Hepatocyte (in vitro differentiated cells): ENCODE measurements at regions not wholly inside any gene's neighbourhood (a gene's known extent, or its start where the extent isn't known, plus 50 kb on each side); places are given as distances from the start of the nearest gene placed in this dataset.

Experiments used
- DNase-seq: peaks from one replicate; pipeline ENCODE4 v3.0.0-alpha.2; 2016; ENCODE audit warnings: low spot score
- H2AFZ ChIP-seq: fragments of 200-600 bp; sonication (generic); 2 replicates; pipeline ENCODE4 v1.6.0; 2016; ENCODE audit warnings: antibody characterized with exemption, mild to moderate bottlenecking
- H3K27ac ChIP-seq: fragments of 200-600 bp; sonication (generic); 2 replicates; pipeline ENCODE4 v1.5.1; 2016; ENCODE audit warnings: mild to moderate bottlenecking
- H3K27me3 ChIP-seq: fragments of 200-600 bp; sonication (generic); 2 replicates; pipeline ENCODE4 v1.6.1; 2016
- H3K36me3 ChIP-seq: fragments of 200-600 bp; sonication (generic); replicated peaks from 2 replicates; pipeline ENCODE4 v1.5.1; 2016; ENCODE audit warnings: low read depth; ENCODE audit not compliant: insufficient read depth
- H3K4me1 ChIP-seq: fragments of 200-600 bp; sonication (generic); 2 replicates; pipeline ENCODE4 v1.5.1; 2016; ENCODE audit warnings: mild to moderate bottlenecking, moderate library complexity; ENCODE audit not compliant: insufficient read depth
- H3K4me2 ChIP-seq: fragments of 200-600 bp; sonication (generic); 2 replicates; pipeline ENCODE4 v1.6.0; 2016
- H3K4me3 ChIP-seq: fragments of 200-600 bp; sonication (generic); 2 replicates; pipeline ENCODE4 v1.5.1; 2016; ENCODE audit warnings: mild to moderate bottlenecking
- H3K79me2 ChIP-seq: fragments of 200-600 bp; sonication (generic); 2 replicates; pipeline ENCODE4 v1.6.0; 2017; ENCODE audit warnings: mild to moderate bottlenecking
- H3K9me2 ChIP-seq: fragments of 200-600 bp; sonication (generic); replicated peaks from 2 replicates; pipeline ENCODE4 v1.6.0; 2017; ENCODE audit warnings: mild to moderate bottlenecking; ENCODE audit not compliant: insufficient read depth
- H3K9me3 ChIP-seq: fragments of 200-600 bp; sonication (generic); 2 replicates; pipeline ENCODE4 v1.5.1; 2016; ENCODE audit warnings: low read depth, mild to moderate bottlenecking
- H4K20me1 ChIP-seq: fragments of 200-600 bp; sonication (generic); 2 replicates; pipeline ENCODE4 v1.6.0; 2016; ENCODE audit warnings: mild to moderate bottlenecking; ENCODE audit not compliant: insufficient read depth, poor library complexity, severe bottlenecking
- EZH2 ChIP-seq: fragments of 200-600 bp; sonication (generic); IDR thresholded peaks from 2 replicates; pipeline ENCODE4 v1.6.1; 2016; ENCODE audit warnings: antibody characterized with exemption, mild to moderate bottlenecking, borderline replicate concordance
- EZH2phosphoT487 ChIP-seq: fragments of 200-600 bp; sonication (generic); IDR thresholded peaks from one replicate; pipeline ENCODE4 v1.6.1; 2018; ENCODE audit warnings: antibody characterized with exemption, mild to moderate bottlenecking, low read depth, moderate library complexity; ENCODE audit not compliant: unreplicated experiment, severe bottlenecking
- WGBS: methylation state at CpG from one replicate; pipeline ENCODE4 v1.1.6; 2016; ENCODE audit warnings: low lambda C conversion rate; ENCODE audit errors: missing lambda C conversion rate; 5-methylcytosine and 5-hydroxymethylcytosine counted together
- TF ChIP-seq, protein P1 (sequence below): fragments of 200-600 bp; sonication (generic); IDR thresholded peaks from 2 replicates; pipeline ENCODE4 v1.5.1; 2016; ENCODE audit warnings: antibody characterized with exemption, mild to moderate bottlenecking; ENCODE audit not compliant: poor library complexity

DNA sequence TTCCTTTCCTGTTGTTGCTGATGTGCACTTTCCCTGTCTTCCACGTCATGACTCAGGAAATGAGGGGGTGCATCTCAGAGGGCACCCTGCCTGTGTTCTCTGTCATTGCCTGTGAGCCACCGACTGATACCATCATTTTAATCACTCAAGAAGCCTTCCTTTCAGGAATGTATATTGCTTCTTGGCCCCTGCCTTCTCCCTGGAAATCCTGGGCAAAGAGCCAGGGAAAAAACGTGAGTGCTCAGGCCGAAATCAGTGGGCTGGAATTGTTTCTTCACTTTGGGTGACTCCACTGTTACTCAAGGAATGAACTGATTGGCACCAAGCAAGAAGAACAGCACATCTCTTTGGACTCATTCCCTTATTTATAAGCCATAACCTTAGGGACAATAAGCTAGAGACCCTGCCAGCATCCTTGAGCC is 126.1 kb downstream of the SNX18 start:
- TF ChIP-seq EZH2: no peak
- TF ChIP-seq, protein P1, sequence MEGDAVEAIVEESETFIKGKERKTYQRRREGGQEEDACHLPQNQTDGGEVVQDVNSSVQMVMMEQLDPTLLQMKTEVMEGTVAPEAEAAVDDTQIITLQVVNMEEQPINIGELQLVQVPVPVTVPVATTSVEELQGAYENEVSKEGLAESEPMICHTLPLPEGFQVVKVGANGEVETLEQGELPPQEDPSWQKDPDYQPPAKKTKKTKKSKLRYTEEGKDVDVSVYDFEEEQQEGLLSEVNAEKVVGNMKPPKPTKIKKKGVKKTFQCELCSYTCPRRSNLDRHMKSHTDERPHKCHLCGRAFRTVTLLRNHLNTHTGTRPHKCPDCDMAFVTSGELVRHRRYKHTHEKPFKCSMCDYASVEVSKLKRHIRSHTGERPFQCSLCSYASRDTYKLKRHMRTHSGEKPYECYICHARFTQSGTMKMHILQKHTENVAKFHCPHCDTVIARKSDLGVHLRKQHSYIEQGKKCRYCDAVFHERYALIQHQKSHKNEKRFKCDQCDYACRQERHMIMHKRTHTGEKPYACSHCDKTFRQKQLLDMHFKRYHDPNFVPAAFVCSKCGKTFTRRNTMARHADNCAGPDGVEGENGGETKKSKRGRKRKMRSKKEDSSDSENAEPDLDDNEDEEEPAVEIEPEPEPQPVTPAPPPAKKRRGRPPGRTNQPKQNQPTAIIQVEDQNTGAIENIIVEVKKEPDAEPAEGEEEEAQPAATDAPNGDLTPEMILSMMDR: no peak
- no peak for TF ChIP-seq EZH2phosphoT487
- Histone ChIP-seq H3K79me2 (no peaks in the 10 kb centered on the region), H3K4me1 (peaks cover 10% of the 10 kb centered on the region), H3K27ac (no peak overlapping the region), H3K9me2 (no peaks in the 10 kb centered on the region), H3K27me3 (no peaks in the 10 kb centered on the region), H3K9me3 (no peaks in the 10 kb centered on the region), H2AFZ (no peak overlapping the region), H4K20me1 (no peaks in the 10 kb centered on the region), H3K36me3 (no peaks in the 10 kb centered on the region), H3K4me2 (no peak overlapping the region), H3K4me3 (no peak overlapping the region)
- DNase-seq: no peak
- WGBS: 45% methylated on average over 4 of the region's 4 CpGs

DNA sequence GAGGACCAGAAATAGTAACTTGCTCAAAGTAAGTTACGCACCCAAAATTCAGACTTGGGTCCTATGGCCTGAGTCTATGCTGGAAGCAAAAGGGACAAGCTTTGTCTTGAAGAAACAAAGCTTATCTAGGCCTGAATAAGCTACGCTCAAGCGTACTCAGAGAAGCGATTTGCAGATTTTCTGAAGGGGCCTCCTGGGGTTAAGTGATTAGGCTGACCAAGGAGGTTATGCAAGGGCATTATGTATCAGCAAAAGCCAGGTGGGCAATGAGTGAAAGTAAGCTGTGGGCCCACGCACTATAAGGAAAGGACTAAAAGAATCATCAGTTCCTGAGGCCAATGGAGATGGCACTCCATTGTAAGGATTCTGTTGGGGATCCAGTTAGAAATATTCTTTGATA is 122.1 kb downstream of the SNX18 start:
- Histone ChIP-seq H3K36me3 (no peaks in the 10 kb centered on the region), H3K4me2 (no peak overlapping the region), H3K79me2 (no peaks in the 10 kb centered on the region), H3K4me1 (no peaks in the 10 kb centered on the region), H3K9me3 (no peaks in the 10 kb centered on the region), H3K27ac (no peak overlapping the region), H3K27me3 (no peaks in the 10 kb centered on the region), H3K9me2 (no peaks in the 10 kb centered on the region), H4K20me1 (no peaks in the 10 kb centered on the region), H3K4me3 (no peak overlapping the region), H2AFZ (no peak overlapping the region)
- no peak for TF ChIP-seq EZH2
- TF ChIP-seq EZH2phosphoT487: no peak
- TF ChIP-seq, protein P1: no peak
- no peak for DNase-seq
- 55% methylated on average over 5 of the region's 5 CpGs for WGBS

DNA sequence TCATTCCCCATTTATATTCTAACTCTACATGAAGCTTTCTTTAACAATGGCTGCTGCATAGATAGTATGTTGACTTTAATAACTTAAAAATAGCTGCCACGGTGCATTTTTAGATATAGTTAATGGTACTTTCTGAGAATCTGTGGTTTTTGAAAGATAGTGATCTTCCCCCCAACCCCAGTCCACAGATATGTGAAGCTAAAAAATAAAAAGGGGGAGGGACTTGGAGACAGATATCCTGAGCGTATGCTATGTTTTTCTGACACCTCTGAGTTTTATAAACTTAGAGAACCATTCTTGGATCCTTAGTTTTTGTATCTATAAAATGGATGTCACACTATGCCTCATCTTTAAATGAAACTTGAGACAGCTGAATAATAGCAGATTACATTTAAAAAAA is 120.5 kb downstream of the SNX18 start:
- Histone ChIP-seq H3K27me3 (no peaks in the 10 kb centered on the region), H3K27ac (no peak overlapping the region), H3K9me3 (no peaks in the 10 kb centered on the region), H3K4me3 (no peak overlapping the region), H2AFZ (no peak overlapping the region), H3K79me2 (no peaks in the 10 kb centered on the region), H3K4me2 (no peak overlapping the region), H3K4me1 (no peaks in the 10 kb centered on the region), H3K9me2 (no peaks in the 10 kb centered on the region), H3K36me3 (no peaks in the 10 kb centered on the region), H4K20me1 (no peaks in the 10 kb centered on the region)
- TF ChIP-seq EZH2phosphoT487 (no peak), EZH2 (no peak)
- TF ChIP-seq, protein P1: no peak
- DNase-seq: no peak
- 87% methylated on average over 2 of the region's 2 CpGs for WGBS

DNA sequence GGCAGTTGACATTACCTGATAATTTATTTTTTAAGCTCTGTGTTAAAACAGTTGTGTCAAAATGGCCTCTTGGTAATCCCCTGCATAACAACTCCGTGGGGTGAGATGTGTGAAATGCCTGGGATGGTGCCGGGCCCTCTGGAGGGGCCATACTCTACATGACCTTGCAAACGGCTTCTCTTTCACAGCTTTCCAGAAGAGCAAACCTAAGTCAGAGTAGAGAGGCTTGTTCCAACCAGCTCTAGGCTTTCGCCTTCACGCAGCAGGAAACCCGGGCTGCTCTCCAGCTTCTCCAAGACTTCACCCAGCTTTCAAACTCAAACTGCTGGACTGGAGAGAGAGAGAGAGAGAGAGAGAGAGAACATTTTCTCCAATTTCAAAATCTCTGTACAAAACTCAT is 120.1 kb downstream of the SNX18 start:
- 75% methylated on average over 6 of the region's 6 CpGs for WGBS
- Histone ChIP-seq H3K9me3 (no peaks in the 10 kb centered on the region), H3K4me1 (no peaks in the 10 kb centered on the region), H2AFZ (no peak overlapping the region), H3K9me2 (no peaks in the 10 kb centered on the region), H3K4me3 (no peak overlapping the region), H3K4me2 (no peak overlapping the region), H3K36me3 (no peaks in the 10 kb centered on the region), H3K79me2 (no peaks in the 10 kb centered on the region), H3K27me3 (no peaks in the 10 kb centered on the region), H4K20me1 (no peaks in the 10 kb centered on the region), H3K27ac (no peak overlapping the region)
- TF ChIP-seq EZH2phosphoT487: no peak
- no peak for TF ChIP-seq EZH2
- TF ChIP-seq, protein P1: no peak
- DNase-seq: no peak
